ENCODE measurements at regions not wholly inside any gene's neighbourhood (a gene's known extent, or its start where the extent isn't known, plus 50 kb on each side); places are given as distances from the start of the nearest gene placed in this dataset.

DNA sequence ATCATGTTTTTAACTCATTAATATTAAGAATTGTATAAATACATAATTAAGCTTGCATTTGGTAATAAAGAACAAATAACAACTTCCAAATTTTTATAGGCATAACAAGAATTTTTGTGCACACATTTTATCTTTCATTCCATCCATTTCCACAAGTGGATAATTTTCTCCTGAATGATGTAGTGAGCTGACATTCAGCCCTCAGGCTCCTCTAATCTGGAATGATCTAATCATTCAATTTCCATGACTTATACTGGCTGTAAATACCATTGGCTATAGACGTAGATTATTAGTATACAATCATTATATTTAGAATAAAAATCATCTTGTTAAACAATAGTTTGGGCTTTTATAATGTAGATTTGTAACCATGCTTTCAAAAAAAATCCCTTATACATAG is 287.2 kb upstream of the GHITM start:
- no peak for DNase-seq (ENCODE audit: low read depth in 2 of 3, low spot score in 1 of 3)

DNA sequence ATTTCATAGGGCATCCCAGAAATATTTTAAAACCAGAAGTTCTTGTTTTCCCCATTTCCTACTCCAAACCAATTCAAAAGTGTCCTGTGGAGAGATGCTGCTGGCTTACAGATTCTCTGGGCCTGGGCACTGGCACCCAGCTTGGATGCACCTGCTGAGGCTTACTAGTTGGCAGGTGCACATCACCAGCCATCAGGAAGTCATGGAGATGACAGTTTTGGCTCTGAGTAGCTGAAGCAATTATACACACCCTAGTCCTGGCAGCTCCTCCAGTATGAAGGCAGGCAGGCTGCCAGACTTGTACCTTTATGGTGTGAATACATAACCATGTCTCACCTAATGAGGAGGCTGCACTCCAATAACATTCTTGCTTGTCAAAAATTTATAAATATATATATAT is 276.6 kb upstream of the GHITM start:
- DNase-seq (ENCODE audit: low read depth in 2 of 3, low spot score in 1 of 3): no peak

DNA sequence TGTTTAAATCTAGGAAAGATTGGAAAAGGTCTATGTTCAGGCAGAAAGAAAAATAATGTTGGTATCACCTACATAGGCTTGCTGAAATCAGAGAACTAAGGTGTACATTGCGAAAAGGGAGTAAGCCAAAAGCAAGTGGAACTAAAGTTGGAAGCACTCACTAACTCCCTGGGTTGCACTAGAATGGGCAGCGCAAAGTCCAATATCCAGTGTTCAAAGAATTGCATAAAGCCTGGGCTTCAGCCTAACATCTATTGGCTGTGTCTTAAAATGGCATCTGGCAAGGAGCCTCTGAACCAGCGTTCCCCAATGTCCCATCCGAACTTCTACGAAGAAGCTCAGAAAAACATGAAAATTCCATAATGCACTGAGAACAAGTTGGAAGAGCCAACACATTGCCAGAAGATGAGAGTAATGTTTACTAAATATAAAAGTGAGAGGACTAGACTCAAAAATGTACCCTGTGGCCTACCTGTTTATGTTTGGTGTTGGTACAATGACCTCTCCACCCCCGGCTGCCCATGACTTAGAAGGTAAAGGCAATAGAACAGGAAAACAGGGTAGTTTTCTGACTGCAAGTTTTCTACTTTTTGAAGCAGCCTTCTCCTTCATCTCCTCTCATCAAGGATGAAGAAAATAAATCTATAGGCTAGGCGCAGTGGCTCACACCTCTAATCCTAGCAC is 275.9 kb upstream of the GHITM start:
- no peak for DNase-seq (ENCODE audit: low read depth in 2 of 3, low spot score in 1 of 3)

DNA sequence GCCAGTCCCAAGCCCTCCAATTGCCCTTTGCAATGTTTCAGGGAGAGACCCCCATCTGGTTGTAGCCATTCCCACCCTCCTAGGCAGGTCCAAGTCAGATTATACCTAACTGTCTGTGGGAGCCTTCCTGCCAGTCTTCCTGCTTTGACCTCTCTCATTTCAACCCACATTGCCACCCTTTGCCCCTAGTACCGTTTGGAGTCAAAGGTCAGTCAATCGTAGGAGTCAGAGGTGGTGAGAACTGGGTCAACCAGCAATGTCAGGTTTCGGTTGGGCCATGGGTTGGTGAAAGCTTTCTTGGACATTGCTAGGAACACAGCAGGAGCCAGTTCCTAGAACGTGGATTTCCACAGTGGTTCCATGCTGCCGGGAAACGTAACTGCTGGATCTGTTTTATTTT is 269.4 kb upstream of the GHITM start:
- DNase-seq (ENCODE audit: low read depth in 2 of 3, low spot score in 1 of 3): no peak

DNA sequence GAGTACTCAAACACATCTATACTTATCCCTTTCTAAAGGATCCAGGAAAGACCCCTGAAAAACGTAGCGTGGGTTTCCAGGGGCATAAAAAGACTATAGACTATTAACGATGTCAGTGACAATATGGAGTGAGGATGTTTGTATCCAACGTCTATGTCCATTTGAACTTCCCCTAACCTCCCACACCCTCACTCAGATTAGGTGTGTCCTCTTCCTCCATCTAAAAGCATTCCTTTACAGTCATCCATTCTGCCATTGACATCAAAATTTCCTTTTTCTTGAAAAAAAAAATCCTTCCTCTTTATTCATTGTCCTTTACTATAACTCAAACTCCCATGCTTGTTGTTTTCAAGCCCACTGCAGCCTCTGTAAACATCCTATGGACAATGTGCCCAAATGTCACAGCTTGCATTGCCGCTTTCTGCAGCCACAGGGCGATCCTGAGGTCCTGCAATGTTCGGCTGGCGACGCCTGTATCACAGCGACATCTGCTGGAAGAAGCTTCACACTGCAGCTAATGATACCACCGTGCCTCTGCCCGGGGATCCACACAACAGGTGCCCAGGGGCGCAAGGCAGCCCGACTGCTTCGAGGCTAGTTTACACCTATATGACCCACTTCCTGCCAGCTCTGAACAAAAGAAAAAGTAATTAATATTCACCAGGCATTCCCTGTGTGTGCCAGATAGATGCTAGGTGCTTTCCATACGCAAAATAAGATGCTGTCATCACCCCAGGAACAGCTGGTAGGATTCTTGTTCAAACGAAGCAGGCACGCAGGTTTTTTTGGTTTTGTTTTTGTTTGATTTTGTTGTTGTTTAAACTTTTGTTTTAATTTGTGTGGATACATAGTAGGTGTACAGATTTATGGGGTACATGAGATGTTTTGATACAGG is 267.9 kb upstream of the GHITM start:
- DNase-seq (ENCODE audit: low read depth in 2 of 3, low spot score in 1 of 3): peak; percentile 35 to 63 (median 48)

DNA sequence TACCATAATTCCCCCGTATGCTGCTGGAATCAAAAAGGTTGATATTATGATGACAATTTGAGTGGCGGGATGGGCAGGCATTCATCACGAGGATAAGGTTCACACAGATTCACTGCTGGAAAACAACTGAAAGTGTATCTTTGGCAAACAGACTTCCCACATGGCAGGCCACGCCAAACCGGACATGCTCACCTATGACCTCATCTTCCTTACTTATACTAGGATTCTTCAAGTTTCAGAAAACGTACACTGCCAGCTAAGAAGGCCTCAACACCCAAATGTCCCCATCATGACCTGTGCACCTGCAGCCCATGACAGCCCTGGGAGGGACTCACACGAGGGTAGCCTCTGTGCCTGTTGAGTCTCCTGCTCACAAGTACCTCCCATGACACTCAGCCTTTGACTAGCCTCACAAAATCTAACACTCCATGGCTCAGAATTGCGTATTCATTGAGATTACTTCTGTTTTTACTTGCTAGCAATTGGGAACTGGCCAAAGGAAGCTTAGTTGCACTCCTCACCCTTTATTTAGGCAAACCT is 259.0 kb upstream of the GHITM start:
- DNase-seq (ENCODE audit: low read depth in 2 of 3, low spot score in 1 of 3): no peak

DNA sequence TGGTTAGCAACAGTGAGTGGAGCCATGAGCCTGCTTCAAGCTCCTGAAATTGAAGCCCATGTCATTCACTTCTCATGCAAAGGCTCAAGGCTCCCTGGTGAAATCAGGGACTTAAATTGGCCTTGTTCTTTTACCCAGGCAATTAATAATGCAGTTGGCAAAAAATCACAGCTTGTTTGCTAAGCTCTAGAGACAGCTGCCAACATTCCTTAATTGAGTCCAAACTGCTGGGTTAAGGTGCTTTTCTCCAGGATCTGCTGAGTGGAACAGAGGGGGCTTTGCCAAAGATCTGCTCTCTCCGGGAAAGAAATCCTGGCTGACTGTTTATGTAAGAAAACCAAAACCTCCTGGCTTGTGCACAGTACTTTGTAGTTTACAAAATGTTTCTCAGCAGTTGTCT is 257.6 kb upstream of the GHITM start:
- no peak for DNase-seq (ENCODE audit: low read depth in 2 of 3, low spot score in 1 of 3)

DNA sequence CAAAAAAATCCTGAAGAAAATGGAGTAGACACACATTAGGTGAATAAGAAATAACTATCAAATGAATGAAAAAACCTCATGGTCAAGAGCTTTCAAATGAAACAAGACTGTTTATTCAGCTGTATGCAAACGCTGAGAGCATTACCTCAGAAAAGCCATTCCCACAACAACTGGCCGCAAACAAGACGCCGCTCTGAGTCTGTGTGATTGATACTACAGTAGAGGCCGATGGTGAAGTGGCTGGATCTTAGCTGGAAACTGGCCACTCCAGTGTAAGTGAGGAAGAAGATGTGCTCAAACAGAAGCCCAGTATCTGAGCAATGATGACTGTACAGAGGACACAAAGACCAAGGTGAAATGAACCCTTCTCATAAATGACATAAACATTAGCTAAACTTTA is 252.4 kb upstream of the GHITM start:
- no peak for DNase-seq (ENCODE audit: low read depth in 2 of 3, low spot score in 1 of 3)

DNA sequence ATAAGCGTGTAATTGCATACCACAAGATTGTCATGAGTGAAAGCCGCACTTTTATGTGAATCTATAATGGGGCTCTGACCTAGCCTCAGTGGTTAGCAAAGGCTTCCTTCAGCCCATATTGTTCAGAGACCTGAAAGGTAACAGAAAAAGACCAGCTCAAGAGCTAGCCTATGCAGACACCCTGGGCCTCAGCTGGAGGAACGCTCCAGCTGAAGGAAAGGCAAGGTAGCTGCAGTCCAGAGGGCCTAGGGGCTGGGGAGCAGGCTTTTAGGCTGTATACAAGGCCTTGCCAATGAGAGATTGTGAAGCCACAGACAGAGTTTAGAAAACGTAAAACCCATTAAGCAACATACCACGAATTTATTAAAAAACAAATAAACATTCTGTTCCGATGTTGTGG is 246.6 kb upstream of the GHITM start:
- DNase-seq (ENCODE audit: low read depth in 2 of 3, low spot score in 1 of 3): no peak

DNA sequence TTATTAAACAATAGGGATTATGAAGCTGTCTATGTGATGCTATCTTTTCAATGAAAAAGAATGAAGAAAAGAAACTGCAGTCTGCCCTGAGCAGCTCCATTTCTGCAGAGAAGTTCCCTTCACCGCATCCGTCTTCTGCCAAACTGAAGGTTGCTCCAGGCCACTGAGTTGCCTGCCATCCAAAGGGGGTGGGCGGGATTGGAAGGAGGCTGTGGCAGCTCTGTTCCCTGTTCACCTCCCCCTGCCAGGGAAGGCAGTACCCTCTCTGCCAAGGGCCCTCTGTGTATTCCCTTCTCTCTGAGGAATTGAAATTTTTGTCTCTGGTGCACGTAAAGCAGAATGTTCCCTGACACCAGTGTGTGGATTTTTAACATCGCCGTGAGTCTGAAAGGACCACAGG is 243.1 kb upstream of the GHITM start:
- no peak for DNase-seq (ENCODE audit: low read depth in 2 of 3, low spot score in 1 of 3)

DNA sequence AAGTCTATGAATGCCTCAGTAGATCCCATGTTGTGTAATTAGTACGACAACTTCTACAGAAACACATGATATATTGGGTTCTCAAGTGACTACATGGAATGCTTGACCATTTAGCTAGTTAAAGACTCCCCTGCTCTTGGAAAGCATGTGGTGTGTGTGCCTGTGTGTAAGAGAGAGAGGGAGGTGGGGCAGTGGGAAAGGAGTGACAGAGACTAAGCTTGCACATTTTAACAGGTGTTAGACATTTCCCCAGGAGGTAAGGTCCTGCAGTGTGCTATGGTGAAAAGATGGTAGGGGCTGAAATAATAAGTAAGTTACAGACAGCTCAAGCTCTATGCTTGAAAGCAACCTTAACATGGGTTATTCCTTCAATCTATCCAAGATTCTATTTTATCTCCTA is 241.7 kb upstream of the GHITM start:
- no peak for DNase-seq (ENCODE audit: low read depth in 2 of 3, low spot score in 1 of 3)

DNA sequence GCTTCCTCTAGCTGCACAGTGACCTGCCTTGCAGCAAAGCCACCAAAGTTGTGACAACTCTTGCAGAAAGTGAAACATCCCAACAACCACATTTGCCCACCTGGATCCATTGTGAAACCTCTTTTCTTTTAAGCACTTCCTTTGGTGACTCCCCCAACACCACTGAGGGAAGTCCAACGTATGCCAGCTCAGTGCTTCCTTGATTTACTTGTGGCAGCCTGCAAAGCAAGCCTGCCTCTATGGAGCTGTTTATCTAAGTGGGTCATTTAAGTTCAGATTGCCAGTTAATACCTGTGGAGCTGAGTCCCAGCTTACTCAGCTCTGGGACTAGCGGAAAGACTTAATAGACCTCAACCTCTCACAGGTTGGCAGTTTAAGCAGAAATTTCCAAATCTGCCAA is 230.8 kb upstream of the GHITM start:
- DNase-seq (ENCODE audit: low read depth in 2 of 3, low spot score in 1 of 3): no peak

DNA sequence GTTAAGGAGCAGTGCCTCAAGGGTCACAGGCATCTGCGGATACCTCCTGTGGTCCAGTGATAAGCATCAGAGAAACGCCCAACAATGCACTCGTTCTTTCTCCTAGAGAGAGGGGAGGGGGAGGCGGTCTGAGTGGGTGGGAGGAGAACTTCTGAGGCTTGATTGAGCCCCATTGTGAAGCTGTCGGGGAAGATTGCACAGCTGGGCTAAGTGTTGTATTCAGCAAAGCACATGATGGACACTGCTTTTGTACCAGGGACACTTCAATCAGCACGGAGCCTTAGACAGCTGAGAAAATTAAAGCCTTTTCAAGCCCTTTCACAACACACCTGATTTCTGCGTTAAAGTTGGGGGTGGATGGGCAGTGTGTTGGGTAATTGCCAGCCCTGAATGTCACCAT is 230.3 kb upstream of the GHITM start:
- no peak for DNase-seq (ENCODE audit: low read depth in 2 of 3, low spot score in 1 of 3)

DNA sequence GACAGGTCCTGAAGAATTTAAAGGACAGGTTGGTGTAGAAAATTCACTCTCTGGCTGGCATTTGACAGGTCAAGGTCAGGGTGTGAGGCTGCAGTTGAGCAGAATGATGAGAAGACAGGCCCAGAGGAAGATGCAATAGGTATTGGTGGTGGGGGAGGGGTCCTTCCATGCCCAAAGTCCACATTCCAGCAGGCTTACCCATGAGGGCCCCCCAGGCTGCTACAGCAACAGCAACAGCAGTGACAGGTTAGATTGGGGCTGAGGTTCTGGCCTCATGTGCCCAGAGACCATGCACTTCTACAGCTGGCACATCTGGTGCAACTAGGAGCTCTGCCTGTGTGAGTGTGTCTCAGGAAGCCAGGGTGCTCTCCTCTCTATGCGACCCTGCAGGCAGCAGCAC is 223.5 kb upstream of the GHITM start:
- no peak for DNase-seq (ENCODE audit: low read depth in 2 of 3, low spot score in 1 of 3)

DNA sequence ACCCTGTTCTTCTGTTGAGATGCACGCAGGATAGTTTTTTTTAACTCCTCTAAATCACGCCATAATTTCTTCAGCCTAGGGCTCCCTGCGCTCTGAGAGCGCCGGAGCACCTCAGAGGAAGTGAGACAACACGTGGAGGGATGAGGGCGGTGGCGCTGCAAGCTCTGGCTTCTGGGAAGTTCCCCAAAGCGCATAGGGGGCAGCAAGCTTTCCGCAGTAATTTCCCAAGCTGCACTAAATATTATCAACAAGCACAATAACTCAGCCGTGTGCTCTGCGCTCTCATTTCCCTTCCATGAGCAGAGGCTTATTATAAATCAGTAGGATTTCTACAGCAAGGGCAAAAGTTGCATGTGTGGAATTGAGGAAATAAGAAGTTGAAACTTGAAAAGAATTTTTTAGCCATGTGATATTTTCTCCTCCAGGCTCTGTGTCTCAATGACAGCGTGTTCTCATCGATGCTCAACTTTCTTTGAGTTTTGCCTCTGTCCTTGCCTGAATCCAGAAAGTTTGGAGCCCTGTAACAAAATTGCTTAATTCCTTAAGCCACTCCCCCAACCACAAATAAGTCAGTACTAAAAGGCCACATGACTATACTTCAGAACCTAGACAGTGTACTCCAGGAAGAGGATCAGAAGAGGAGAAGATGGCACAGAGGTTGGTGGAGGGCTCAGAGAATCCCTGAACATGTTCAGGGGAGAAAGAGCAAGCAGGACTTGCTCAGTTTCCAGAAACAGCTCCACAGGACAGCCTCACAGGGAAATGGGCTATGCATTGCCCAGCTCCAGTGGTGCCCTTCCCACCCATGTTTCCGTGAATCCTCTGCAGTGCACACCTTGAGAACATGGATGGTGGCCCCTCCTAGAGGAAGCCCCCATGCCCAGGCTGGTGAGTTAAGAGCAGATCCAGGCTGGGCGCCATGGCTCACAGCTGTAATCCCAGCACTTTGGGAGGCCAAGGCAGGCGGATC is 221.5 kb upstream of the GHITM start:
- DNase-seq (ENCODE audit: low read depth in 2 of 3, low spot score in 1 of 3): no peak

DNA sequence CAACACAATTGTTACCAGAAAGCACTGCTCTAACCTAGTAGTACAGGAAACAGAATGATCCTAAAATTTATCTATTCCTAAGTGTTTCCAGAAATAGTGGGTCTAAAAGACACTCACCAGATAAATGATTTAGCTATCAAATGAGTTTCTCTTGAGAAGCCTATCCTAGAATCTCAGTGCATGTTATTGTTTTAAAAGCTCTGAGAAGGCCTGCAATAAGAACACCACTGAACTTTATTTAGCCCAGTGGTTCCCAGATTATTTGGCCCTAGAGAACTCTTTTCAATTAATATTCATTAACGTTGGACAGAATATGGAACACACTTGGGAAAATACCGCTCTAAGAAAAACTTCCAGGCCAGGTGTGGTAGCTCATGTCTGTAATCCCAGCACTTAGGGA is 220.1 kb upstream of the GHITM start:
- no peak for DNase-seq (ENCODE audit: low read depth in 2 of 3, low spot score in 1 of 3)

DNA sequence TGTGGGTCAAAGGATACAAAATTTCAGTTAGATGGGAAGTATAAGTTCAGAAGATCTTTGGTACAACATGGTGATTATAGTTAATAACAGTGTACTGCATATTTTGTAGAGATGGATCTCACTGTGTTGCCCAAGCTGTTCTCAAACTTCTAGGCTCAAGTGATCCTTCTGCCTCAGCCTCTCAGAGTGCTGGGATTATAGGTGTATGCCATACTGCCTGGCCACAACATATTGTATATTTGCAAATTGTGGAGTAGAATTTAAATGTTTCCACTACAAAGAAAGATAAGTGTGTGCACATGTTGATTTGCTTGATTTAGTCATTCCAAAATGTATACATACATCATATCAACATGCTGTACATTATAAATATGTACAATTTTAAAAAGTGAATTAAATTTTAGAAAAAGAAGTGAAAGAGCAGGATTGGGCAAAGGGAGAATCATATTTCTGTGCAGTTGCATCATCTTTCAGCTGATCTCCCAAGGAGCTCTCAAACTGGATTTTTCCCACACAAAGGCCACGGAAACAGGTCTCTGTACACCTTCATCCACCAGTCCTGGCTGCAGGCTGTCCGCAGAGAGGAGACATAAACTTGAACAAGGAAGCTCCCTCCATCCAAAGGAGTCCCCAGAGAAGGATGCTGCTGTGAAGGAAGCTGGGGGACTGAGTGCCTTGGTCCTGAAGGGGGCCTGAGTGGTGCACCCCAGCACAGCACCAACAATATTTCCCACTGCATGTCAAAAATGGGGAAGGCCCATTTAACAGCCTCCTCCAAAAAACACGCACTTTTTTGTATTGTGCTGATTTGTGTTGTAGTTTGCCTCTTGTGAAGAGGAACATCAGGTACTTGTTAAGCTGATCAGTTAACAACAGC is 217.1 kb upstream of the GHITM start:
- DNase-seq (ENCODE audit: low read depth in 2 of 3, low spot score in 1 of 3): no peak

DNA sequence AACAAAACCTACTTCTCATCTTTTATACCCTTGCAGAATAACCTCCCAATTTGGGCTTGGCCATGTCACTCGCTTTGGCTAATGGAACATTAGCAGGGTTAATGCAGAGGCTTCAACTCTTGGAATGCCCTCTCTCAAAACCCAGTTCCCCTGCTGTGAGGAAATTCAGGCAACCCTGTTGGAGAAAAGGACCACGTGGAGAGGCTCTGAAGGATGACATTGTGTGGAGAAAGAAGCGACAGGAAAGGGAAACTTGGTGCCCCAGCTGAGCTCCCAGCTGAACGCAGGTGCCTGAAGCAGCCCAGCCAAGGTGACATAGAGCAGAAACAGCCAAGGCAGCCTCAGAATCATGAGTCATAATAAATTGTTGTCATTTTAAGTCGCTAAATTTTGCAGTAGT is 214.2 kb upstream of the GHITM start:
- no peak for DNase-seq (ENCODE audit: low read depth in 2 of 3, low spot score in 1 of 3)

DNA sequence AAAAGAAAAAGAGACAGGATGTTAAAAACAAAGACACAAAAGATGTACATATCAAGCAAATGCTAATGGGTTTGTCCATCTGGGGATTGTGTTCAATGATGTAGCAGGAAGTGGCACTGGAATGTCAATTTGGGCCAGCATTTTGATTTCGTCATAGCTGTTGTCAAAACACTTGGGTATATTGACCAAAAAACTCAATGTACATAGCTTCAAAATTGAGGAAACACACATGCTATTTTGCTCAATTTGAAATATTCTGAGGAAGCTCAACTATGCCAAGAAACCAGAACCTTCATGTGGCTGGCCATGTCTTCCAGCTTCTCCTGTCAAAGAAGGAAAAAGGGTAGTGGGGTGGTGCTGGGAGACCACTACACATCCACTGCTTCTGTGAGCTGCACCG is 212.7 kb upstream of the GHITM start:
- no peak for DNase-seq (ENCODE audit: low read depth in 2 of 3, low spot score in 1 of 3)

DNA sequence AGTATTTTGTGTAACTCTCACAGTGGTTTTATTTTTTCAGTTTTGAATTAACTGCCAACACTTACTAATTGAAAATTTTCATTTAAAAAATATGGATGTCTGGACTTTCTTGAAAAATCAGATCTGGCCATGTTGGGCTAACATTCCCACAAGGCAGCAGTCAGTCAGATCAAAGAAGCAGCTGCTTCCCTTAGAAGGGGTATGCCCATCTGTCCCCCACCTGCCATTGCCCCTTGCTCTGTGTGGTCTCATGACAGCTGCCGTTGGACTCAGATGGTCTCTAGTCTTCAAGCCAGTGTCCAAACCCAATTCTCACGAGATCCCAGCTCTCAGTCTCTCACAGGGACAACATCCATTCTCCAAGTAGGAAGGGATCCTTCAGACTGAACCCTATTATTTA is 212.1 kb upstream of the GHITM start:
- DNase-seq (ENCODE audit: low read depth in 2 of 3, low spot score in 1 of 3): no peak

All from stimulated activated CD4-positive, alpha-beta T cell treated with anti-CD3 and anti-CD28 coated beads, Interleukin-12 subunit alpha, Interleukin-12 subunit beta, amount 100 ng/mL, for 48 hours (primary cell).